GM21619 (cell line): ENCODE measurements at regions not wholly inside any gene's neighbourhood (a gene's known extent, or its start where the extent isn't known, plus 50 kb on each side); places are given as distances from the start of the nearest gene placed in this dataset.
"Not testable (repeated sequence)": the region's sequence is repeated elsewhere in the genome, so short reads cannot be mapped to it uniquely, and the experiment has no call there.

Experiments used
- ATAC-seq: cut with Tn5 transposase; IDR thresholded peaks from one replicate; pipeline ENCODE4 v1.9.1; 2021; ENCODE audit not compliant: unreplicated experiment

GRCh38 chr1:182331387-182331786, 60.2 kb downstream of the GLUL start:
- no peak for ATAC-seq

- ATAC-seq: no peak
Observed at GRCh38 chr1:182330303-182330702, 61.3 kb downstream of the GLUL start.

- ATAC-seq: no peak
Observed at GRCh38 chr1:182329471-182329870, 62.1 kb downstream of the GLUL start.

- no peak for ATAC-seq
Observed at GRCh38 chr1:182328591-182328990, 63.0 kb downstream of the GLUL start.

GRCh38 chr1:182325339-182325738, 66.3 kb downstream of the GLUL start:
- ATAC-seq: no peak

- not testable (repeated sequence) for ATAC-seq
Observed at GRCh38 chr1:182321532-182321931, 70.1 kb downstream of the GLUL start.

GRCh38 chr1:182317611-182318161, 73.9 kb downstream of the GLUL start:
- no peak for ATAC-seq

- not testable (repeated sequence) for ATAC-seq
Observed at GRCh38 chr1:182316454-182316853, 75.1 kb downstream of the GLUL start.

- ATAC-seq: no peak
Observed at GRCh38 chr1:182315167-182315556, 76.4 kb downstream of the GLUL start.

- no peak for ATAC-seq
Observed at GRCh38 chr1:182309631-182310351, 81.8 kb downstream of the GLUL start.

GRCh38 chr1:182308826-182309225, 82.8 kb downstream of the GLUL start:
- ATAC-seq: no peak

- not testable (repeated sequence) for ATAC-seq
Observed at GRCh38 chr1:182307486-182307885, 84.1 kb downstream of the GLUL start.

GRCh38 chr1:182305861-182306260, 85.7 kb downstream of the GLUL start:
- ATAC-seq: no peak

GRCh38 chr1:182304627-182305026, 87.0 kb downstream of the GLUL start:
- no peak for ATAC-seq

- ATAC-seq: peak; percentile 10
Observed at GRCh38 chr1:182304218-182304617, 87.4 kb downstream of the GLUL start.

- peak; percentile 78 for ATAC-seq
Observed at GRCh38 chr1:182303778-182304177, 87.8 kb downstream of the GLUL start.

GRCh38 chr1:182301467-182302198, 90.0 kb downstream of the GLUL start:
- ATAC-seq: no peak

GRCh38 chr1:182301026-182301436, 90.6 kb downstream of the GLUL start:
- ATAC-seq: no peak

GRCh38 chr1:182299728-182300616, 91.6 kb downstream of the GLUL start:
- no peak for ATAC-seq

- ATAC-seq: not testable (repeated sequence)
Observed at GRCh38 chr1:182299054-182299727, 92.4 kb downstream of the GLUL start.

- no peak for ATAC-seq
Observed at GRCh38 chr1:182297335-182297734, 94.3 kb downstream of the GLUL start.
